ENCODE measurements at regions not wholly inside any gene's neighbourhood (a gene's known extent, or its start where the extent isn't known, plus 50 kb on each side); places are given as distances from the start of the nearest gene placed in this dataset.
"Not testable (repeated sequence)": the region's sequence is repeated elsewhere in the genome, so short reads cannot be mapped to it uniquely, and the experiment has no call there.

DNA sequence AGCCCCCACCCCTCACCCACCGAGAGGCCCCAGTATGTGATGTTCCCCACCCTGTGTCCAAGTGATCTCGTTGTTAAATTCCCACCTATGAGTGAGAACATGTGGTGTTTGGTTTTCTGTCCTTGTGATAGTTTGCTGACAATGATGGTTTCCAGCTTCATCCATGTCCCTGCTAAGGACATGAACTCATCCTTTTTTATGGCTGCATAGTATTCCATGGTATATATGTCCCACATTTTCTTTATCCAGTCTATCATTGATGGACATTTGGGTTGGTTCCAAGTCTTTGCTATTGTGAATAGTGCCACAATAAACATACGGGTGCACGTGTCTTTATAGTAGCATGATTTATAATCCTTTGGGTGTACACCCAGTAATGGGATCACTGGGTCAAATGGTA lies 79.2 kb downstream of the PXDC1 start:
- not testable (repeated sequence) for DNase-seq

DNA sequence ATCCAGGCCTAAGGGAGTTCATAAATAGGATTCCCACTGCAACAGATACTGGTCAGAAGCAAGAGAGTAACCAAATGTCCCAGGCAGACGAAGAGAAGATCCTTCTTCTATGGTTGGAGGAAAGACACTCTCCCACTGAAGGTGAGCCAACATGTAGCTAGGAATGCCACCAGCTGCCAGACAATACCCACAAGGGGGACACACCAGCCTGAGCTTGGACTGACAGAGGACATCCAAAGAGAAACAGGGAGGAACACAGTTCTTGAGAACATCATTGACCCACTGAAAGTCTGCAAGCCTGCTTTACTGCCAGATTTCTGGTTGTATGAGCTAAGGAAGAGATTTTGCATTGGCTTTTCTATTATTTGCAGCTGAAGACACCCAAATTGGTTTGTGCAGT lies 80.1 kb downstream of the PXDC1 start:
- DNase-seq: no peak

DNA sequence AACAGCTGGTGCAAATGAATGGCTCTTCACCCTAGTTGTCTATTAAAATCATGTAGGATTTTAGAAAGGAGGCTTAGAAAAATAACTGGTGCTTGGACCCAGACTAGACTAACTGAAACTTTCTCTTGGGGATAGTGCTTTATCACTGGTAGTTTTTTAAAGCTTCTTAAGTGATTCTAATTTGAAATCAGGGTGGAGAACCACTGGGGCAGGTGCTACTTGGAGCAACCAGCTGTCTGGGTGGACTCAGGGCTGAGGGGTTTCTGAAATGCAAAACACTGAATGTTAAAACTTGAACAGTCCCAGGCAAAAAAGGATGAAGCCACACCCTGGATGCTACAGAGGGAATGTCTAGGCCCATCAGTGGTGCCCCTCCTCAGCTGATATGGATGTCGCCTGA lies 81.2 kb downstream of the PXDC1 start:
- DNase-seq: no peak

DNA sequence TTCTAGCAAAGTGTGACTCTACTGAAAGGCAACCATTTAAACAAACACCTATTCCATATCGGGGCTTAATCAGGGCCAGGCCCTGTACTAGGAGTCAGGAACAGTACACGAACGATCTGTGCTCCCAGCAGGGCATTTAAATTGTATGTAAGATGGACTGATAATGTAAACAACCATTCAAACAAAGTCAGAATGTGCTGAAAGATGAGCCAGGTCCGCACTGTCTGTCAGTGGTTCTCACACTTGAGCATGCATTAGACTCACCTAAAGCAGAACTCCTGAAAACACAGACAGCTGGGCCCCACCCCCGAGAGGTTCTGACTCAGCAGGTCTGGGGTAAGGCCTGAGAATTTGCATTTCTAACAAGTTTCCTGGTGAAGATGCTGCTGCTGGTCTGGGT lies 81.6 kb downstream of the PXDC1 start:
- no peak for DNase-seq

DNA sequence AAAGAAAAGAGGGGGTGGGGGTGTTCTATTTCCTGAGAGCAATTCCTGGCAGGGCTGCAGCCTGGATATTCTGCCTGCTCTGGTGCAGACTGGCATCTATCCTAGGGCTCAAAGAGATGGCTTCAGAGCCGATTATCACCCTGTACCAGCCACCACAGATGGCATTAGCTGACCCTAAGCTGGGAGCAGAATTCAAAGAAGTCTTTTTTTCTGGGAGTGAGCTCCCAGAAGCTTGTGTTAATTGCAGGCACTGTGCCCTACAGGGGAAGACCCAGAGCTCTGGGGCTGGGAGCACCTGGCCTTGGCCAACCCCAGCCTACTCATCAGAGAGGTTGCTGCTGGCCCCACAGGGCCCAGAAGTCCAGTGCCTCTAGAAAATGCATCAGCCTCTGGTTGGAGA lies 85.9 kb downstream of the PXDC1 start:
- DNase-seq: no peak

DNA sequence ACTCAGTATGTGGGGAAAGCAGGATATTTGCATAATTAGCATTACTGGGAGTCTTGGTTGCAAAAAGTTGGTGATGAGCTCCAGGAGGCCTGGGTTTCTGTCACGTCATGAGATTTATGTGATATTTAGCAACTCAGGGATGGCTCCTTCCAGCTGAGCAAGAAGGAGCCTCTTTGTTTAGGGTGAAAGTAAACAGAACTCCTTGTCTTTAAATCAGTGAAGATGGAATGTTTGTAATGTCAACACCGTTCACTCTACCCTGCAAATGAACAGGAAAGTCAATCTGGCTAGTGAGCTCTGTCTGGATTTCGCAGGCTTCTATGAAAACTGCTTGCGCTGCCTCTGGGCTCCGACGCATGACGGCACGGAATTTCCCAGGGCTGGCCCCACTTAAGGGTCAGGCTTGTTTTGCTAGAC lies 86.9 kb downstream of the PXDC1 start:
- no peak for DNase-seq

DNA sequence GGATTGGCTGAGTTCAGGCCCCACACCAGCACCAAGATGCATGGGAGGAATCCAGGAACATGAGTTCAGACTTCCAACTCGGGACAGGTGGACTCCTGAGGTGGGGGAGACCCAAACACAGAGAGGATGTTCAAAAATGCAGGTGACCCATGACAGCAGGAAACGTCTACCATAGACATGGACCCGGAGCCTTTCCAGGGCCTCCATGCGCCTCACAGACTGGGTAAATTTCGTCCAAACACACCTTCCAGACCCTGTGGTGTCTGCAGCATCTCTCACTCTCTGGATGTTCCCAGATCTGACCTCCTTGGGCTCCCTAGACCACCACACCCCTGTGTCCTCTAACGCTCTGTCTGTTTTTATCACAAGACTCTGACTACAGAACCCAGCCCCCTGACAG lies 87.7 kb downstream of the PXDC1 start:
- DNase-seq: no peak

DNA sequence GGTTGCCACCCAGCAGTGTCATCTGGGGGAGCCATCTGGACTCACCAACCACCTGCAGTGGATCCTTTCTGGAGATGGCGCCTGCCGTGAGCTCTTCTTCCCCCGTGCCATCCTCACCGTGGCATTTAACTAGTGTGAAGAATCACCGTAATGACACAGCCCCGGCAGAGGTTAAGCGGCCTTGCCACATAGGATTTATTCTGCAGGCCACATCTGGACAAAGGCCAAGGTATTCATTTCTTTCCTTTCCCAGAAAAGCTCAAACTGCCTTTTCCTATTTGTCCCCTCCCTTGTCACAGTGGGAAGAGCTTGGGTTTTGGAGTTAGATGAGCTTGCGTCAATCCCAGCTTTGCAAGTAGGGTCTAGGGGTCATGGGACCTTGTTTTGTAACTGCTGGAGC lies 88.4 kb downstream of the PXDC1 start:
- no peak for DNase-seq

DNA sequence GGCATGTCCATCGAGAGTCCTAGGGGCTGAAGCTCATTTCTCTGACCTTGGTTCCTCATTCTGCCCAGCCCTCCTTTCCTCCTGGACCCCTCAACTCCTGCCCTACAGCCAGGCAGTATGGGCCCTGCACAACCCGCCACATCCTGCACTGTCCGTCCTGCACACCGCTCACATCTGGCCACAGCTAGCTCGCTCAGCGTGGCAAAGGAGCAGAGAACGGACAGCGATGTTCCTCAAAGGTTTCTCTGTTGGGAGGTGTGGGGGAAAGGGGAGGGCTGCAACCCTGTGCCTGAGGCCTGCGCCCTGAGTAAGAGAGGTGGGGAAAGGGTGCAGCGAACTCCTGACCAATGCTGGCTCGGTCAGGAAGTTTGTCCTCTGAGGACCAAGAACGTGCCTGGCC lies 90.1 kb downstream of the PXDC1 start:
- DNase-seq: no peak

DNA sequence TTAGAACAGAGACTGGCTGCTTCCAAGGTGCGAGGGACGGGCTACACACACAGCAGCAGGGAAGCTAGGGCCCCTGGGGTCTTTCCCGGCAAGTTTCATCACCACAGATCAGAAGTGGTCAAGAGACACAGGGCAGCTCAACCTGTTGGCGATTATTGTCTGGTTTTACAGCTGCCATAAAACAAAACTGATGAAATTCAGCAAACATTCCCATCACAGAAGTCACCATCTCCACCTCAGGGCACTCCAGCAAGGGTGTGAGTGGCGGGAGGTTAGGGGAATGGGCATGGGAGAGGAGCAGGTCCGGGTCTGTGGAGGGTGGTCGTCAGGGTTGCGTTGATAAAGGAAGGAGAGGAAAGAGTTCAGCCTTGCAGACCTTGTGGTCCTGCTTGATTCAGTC lies 91.0 kb downstream of the PXDC1 start:
- DNase-seq: no peak

DNA sequence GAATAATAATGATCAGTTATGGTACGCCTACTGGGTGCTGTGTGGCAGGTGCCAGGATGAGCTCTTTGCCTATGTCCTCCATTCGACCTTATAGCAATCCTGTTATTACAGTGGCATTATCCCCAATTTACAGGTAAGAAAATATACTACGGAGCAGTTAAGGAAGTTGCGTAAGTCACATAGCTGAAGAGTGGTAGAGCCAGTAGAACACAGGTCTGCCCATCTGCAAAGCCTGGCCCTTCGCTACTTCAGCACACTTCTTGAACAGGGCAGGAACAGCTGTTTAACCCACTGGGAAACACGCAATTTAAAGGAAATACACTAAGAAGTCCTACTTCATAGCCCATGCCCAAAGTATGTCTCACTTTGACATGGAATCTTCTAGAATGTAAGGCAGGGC lies 91.8 kb downstream of the PXDC1 start:
- no peak for DNase-seq

DNA sequence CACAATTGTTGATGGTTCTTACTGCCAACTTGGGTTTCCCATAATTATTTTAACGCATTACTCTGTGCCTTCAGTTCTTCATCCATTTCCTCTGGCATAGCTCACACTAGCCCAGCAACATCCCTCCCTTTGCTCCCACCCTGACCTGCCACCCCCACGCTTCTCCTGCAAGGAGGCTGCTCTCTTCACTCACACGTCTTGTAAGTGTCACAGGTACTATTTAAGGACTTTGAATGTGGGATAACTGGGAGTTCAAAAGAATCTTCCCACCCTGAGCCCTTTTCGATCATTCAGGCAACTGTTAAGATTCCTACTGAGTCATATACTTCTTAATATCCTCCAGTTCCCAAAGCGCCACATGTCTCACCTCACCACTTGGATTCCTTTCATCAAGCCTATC lies 95.4 kb downstream of the PXDC1 start:
- DNase-seq: no peak

DNA sequence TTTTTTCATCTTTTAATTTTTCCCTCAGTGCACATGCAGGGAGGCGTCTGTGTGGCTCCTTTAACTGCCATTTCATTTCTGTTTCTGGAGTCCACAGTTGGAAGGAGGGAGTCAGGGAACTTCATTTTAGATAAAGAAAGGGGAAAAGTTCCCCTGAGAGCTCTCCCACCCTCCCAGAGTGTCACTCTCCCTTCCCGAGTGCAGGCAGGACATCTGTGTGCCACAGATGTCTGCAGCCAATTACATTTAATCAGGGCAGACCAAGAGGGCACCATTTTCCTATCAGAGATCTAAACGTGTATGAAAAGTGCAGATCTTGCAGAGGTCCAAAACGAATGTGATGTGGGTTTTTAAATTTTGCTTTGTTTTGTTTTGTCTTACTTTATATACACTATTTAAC lies 96.6 kb downstream of the PXDC1 start:
- DNase-seq: no peak

DNA sequence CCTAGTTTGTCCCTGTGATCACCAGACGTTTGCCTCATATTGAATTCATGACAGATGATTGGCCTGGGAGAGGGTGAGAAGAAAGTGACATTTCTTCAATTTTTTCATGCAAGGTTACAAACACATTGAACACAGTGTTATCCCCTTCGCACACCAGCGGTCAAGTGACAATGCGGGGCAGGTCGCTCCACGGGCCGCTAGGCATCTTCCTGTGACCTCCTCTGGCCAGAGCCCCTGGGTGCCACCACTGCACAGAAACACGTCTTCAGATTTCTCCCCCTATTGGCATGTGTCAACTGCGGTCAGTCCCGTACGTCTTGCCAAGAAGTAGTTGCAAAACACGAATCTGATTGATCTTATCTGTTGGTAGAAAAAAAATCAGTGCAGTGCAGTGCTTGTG lies 97.1 kb downstream of the PXDC1 start:
- DNase-seq: no peak

DNA sequence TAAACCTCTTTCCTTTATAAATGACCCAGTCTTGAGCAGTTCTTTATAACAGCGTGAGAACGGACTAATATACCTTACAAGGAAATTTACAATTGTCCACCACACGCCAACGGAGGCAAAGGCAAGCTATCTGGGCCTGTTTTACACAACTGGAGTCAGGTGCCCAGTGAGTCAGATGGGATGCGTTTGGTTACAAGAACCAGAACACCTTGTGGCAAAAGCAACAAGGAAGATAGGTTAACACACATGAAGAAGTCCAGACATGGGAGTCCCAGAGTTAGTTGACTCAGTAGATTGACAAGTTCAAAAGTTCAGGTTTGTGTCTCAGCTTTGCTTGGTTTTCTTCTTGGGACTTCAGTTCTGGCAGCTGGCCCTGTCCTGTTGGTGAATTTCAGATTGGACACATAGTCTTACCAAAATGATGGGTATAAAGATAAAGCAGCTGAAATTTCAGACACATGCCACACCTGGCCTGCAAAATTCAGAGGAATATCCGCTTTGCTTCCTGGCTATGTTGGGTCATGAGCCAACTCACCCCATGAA lies 97.9 kb downstream of the PXDC1 start:
- no peak for DNase-seq

DNA sequence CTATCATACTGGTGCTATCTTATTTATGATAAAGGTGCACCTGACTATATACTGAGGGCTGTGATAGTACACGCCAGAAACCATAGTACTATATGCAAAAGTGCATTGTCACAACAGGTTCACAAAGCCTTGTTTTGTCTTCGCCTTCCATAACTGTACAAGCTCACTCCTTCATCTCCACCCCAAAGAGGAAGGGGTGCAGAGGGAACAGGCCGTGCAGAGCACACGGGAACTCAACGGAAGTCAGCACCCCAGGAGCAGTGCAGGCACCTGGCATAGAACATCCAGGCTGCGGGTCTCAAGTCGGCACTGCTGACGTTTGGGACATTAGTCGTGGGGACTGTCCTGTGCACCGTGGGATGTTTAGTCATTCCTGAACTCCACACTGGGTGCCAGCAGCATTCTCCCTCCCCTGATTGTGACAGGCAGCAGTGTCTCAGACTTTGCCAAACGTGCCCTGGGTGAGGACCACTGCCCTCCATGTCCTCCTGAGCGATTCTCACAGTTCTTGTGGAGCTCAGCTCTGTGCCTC lies 99.7 kb downstream of the PXDC1 start:
- DNase-seq: no peak

DNA sequence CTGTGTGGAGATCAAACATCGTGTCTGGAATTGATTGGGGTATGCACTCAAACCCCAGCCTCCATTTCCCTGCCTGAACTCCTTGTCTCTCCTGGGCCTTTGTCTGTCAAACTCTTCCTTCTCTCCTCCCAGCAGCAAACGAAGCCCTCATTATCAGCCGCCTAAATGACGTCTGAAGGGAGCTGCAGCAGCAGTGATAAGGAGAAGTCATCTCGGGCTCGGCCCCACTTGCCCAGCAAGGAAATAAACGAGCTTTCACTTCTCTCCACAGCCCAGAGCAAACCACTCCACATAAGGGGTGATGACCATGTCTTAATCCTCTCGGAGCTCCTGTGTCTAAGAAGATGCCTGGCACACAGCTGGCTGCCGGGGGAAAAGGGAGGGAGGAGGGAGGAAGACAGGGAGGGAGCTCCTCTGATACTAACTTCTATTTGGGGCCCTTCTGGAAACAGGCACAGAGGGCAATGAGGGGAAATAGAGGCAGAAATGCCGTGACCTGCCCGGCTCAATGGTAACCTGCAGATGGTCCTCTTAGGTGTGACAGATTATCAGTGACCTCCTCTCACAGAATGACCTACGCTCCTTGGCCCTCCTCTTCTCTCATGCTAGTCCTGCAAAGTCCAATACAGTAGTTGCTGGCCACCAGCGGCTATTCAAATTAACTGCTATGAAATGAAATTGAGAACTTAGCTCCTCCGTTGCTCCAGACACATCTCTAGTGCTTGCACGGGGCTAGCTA lies 100.4 kb downstream of the PXDC1 start:
- no peak for DNase-seq

DNA sequence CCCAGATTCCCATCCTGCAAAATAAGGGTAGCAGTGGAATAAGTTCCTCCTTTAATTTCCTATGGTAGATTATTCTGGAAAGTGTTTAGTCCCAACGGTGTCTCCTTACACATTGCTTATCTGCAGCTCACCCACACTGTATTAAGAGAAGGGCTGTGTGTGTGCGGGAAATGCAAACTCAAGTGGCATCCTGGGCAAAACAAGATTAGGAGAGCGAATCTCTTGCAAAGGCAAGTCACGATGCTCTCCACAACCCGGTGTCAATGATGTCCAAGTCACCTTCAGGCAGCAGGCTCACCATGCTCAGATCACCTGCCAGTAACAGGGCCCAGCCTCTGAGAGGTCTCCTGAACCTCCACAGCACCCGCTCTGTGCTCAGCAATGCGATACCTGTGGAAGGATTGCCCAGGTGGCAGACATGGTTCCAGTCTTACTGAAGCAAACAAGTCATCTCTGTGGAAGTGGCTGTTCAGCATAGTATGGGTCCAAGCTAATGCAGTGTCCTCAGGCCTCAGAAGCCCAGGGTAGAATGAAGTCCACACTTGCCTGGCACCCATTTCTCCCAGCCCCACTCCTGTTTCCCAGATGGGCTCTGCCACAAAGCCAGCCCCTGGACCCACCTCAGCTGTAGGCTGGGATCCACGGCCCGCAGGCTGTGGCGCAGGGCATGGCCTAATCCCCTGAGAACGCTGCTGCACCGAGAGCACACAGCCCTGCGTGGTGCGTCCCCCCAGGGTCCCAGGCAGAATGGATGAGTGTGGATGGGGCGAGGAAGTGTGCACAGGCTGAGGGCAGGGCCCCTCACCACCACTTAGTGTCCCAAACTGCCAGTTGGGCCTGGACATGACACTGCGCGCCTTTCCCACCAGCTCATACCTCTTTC lies 101.2 kb downstream of the PXDC1 start:
- DNase-seq: no peak

DNA sequence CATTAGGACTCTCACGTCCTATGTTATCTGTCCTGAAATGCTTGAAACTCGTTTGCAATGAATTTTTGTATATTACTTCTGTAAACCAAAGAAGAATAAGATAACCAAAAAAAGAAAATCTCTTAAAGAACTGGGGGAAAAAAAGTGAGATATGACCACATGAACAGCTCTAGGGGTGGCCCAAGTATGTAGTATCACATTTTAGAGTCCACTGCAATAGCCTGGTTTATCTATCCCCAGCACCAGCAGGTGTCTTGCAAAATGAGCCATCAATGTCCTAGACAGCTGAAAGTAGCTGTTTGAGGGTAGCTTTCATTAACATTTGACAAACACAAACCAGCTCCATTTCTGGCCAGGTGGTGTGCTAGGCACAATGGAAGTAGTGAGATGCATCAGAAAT lies 102.8 kb downstream of the PXDC1 start:
- no peak for DNase-seq

DNA sequence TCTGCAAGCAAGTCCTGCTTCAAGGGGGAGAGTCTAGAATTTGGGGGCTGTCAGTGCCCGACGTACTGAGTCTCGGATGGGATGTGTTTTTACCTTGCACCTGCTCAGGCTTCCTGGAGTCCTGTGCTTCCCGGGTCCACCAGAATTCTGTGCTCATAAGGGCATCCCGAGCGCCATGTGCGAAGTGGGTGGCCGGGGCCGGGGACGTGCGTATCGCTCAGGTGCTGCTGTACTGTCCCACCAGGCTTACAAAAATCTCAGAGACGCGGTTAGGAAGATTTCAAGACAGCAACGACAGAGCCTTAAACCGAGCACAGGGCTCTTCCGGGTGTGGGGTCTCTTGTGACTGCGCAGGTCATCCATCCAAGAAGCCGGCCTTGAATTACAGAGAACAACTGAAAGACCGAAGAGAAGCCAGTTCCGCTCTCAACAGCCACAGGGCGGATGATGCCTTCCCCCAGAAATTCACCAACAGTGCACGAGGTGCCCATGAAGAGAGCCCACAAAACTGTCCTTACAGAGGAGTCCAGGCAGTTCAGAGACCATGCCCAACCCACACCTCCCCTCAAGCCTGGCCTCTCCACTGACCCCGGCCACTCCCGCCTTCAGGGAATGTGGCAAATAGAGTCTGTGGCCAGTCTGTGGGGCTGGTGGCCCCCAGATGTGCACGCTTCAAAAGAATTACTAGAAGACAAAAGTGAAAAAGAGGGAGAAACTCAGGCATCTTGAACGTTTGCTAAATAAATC lies 104.7 kb downstream of the PXDC1 start:
- no peak for DNase-seq

DNA sequence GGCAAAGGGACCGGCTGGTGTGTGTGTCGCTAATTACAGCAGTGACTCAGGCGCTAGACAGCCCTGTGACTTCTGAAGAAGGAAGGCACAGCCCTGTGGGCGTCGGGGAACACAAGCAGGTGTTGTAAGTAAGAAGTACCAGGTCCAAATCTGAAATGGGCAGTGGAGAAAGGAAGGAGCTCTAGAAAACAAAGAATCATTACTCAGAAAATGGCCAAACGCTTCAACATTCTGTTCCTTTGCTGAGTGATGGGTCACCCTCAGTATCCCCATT lies 106.8 kb downstream of the PXDC1 start:
- no peak for DNase-seq

DNA sequence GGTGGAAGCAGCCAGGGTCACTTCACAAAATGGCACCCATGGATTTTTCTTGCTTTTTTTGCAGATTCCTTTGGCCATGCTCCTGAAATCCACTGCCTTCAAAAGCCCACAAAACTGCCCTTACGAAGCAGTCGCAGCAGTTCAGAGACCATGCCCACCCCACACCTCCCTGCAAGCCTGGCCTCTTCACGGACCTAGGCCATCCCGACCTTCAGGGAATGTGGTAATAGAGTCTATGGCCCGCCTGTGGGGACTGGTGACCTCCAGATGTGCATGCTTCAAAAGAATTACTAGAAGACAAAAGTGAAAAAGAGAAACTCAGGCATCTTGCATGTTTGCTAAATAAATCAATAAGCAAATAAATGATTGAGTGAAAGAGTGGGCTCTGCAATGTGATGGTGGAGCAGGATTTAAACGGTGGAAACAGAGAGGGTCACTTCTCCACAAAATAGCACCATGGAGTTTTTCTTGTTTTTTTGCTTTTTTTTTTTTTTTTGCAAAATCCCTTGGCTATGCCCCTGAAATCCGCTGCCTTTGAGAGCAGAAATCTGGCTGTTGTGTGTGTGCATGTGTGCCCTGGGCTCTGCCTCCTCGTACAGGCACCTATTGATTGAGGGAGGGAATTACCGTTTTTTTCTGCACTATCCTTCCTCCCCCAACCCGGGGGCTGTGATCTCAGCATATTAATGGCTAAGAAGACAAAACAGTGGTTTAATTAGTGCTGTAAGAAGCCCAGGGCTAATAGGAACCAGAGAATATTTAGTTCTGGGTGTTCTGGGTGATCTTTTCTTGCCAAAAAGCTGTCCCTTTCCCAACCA lies 107.4 kb downstream of the PXDC1 start:
- DNase-seq: no peak

DNA sequence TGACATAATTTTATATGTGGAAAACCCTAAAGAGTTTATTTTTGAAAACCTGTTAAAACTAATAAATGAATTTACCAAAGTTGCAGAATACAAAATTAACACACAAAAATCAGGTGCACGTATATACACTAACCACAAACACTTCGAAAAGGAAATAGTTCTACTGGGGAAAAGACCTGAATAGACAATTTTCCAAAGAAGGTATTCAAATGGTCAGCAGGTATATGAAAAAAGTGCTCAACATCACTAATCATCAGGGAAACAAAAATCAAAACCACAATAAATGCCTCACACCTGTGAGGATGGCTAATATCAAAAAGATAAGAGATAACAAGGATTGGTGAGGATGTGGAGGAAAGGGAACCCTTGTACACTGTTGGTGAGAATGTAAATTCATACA lies 110.6 kb downstream of the PXDC1 start:
- DNase-seq: no peak

Measured in activated CD8-positive, alpha-beta memory T cell treated with anti-CD3 and anti-CD28 coated beads for 24 hours (primary cell).